Right lobe of liver (tissue), 6 donors: ENCODE measurements at regions not wholly inside any gene's neighbourhood (a gene's known extent, or its start where the extent isn't known, plus 50 kb on each side); places are given as distances from the start of the nearest gene placed in this dataset.

Experiments used
- ATAC-seq, 4 donors: fragments of 200-7000 bp; cut with Tn5 transposase; one replicate each; pipeline ENCODE4 v1.9.1; 2020; ENCODE audit warnings: mild to moderate bottlenecking in 4 of 4, moderate library complexity in 4 of 4
- DNase-seq, 3 donors: peaks; one replicate each; pipeline ENCODE4 v3.0.0-alpha.2; 2020
- H3K27ac ChIP-seq, 3 donors: fragments of 200-600 bp; one replicate each; pipeline ENCODE4 v1.8.0; 2022
- H3K27me3 ChIP-seq, 2 donors: fragments of 200-600 bp; one replicate each; pipeline ENCODE4 v1.8.0; 2022
- H3K36me3 ChIP-seq, 4 donors: fragments of 200-600 bp; sonication (generic) in 1 of 4; one replicate each; pipeline versions ENCODE4 v1.5.1 to v1.8.0; 2017 to 2022; ENCODE audit warnings: control low read depth in 1 of 4
- H3K4me1 ChIP-seq, 4 donors: fragments of 200-600 bp; sonication (generic) in 1 of 4; one replicate each; pipeline versions ENCODE4 v1.5.1 to v1.8.0; 2017 to 2022; ENCODE audit warnings: control low read depth in 1 of 4
- H3K4me3 ChIP-seq, 3 donors: fragments of 200-600 bp; one replicate each; pipeline ENCODE4 v1.8.0; 2022
- H3K9me3 ChIP-seq, 4 donors: fragments of 200-600 bp; sonication (generic) in 1 of 4; one replicate each; pipeline versions ENCODE4 v1.5.1 to v1.8.0; 2017 to 2022; ENCODE audit warnings: control low read depth in 1 of 4
- POLR2A ChIP-seq: fragments of 450-650 bp; IDR thresholded peaks from one replicate; pipeline ENCODE4 v1.6.1; 2017; ENCODE audit warnings: antibody characterized with exemption, mild to moderate bottlenecking
- WGBS: methylation state at CpG from one replicate; pipeline ENCODE4 v1.1.6; 2018; ENCODE audit warnings: low coverage, low lambda C conversion rate; ENCODE audit not compliant: insufficient coverage; ENCODE audit errors: missing lambda C conversion rate; 5-methylcytosine and 5-hydroxymethylcytosine counted together
- intact Hi-C, 2 donors: fragments of 100-400 bp; cut with DNase I; formaldehyde crosslinking; loops; one replicate each; pipeline versions ENCODE4 v1.11.2 to v1.14.1; 2022
- TF ChIP-seq, protein P1 (sequence below), 4 donors: fragments of 200-600 bp in 3 of 4; fragments of 450-650 bp in 1 of 4; IDR thresholded peaks; one replicate each; pipeline versions ENCODE4 v1.5.1 to v1.8.0; 2016 to 2022; ENCODE audit warnings: antibody characterized with exemption in 4 of 4, mild to moderate bottlenecking in 2 of 4
- donor health status: DM: no; HTN: yes; CAD: no.
- donor health status: DM: no; HTN: no; CAD: no.
- donor health status: DM: no; HTN: no; CAD: no.
- donor health status: DM: no; HTN: yes; CAD: no.
- donor health status: DM: no; HTN: yes; CAD: no.

DNA sequence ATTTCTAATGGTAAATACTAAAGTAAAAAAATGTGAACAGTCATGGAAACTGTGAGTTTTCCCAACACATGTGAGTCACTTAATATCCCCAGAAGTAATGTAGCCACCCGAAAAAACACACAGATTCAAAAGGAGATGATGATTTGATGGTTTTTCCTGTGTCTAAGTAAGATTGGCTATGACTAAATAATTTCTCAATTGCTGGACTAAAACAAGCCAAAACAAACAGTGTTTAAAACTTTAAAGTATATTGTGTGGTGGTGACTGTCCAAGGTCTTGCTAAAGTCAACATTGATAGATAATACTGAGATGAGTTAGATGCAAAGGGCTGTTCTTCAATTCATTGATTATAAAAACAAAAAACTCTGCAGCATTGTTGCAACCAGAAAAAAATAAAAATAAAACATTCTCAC, 89.6 kb upstream of the SOX5 start:
- intact Hi-C loops = no loop called here
- H3K4me3 ChIP-seq = peak overlapping the region in 2 of 3 donors; percentile 4 to 14
- TF ChIP-seq POLR2A = no peak
- TF ChIP-seq, protein P1, sequence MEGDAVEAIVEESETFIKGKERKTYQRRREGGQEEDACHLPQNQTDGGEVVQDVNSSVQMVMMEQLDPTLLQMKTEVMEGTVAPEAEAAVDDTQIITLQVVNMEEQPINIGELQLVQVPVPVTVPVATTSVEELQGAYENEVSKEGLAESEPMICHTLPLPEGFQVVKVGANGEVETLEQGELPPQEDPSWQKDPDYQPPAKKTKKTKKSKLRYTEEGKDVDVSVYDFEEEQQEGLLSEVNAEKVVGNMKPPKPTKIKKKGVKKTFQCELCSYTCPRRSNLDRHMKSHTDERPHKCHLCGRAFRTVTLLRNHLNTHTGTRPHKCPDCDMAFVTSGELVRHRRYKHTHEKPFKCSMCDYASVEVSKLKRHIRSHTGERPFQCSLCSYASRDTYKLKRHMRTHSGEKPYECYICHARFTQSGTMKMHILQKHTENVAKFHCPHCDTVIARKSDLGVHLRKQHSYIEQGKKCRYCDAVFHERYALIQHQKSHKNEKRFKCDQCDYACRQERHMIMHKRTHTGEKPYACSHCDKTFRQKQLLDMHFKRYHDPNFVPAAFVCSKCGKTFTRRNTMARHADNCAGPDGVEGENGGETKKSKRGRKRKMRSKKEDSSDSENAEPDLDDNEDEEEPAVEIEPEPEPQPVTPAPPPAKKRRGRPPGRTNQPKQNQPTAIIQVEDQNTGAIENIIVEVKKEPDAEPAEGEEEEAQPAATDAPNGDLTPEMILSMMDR (IDR thresholded peaks at IDR 0.05) = no peak
- DNase-seq (no peak), ATAC-seq (peak; percentile 65 to 80 (median 73))
- H3K9me3 ChIP-seq = no peaks in the 10 kb centered on the region
- H3K4me1 ChIP-seq = peaks cover 0 to 43% (median 15%) of the 10 kb centered on the region in 4 donors
- no peaks in the 10 kb centered on the region for H3K27me3 ChIP-seq
- no peaks in the 10 kb centered on the region for H3K36me3 ChIP-seq
- H3K27ac ChIP-seq = peak overlapping the region in 2 of 3 donors; percentile 46 to 82
- WGBS = 17% methylated on average over 1 of the region's 1 CpG

- Histone ChIP-seq H3K4me1 (peaks cover 0 to 37% (median 12%) of the 10 kb centered on the region in 4 donors), H3K27ac (peak overlapping the region; percentile 46 to 82 (median 74)), H3K27me3 (no peaks in the 10 kb centered on the region), H3K9me3 (no peaks in the 10 kb centered on the region), H3K36me3 (no peaks in the 10 kb centered on the region), H3K4me3 (peak overlapping the region; percentile 30 to 41 (median 36))
- DNase-seq = peak in 1 of 3 donors; percentile 65
- peak; percentile 76 to 90 (median 80) for ATAC-seq
- WGBS = 29% methylated on average over 5 of the region's 6 CpGs
- TF ChIP-seq POLR2A = peak; percentile 81
- TF ChIP-seq, protein P1 (IDR thresholded peaks at IDR 0.05) = no peak
- intact Hi-C loops = no loop called here
These were observed 88.9 kb upstream of the SOX5 start for GRCh38 chr12:24038211-24038997.

DNA sequence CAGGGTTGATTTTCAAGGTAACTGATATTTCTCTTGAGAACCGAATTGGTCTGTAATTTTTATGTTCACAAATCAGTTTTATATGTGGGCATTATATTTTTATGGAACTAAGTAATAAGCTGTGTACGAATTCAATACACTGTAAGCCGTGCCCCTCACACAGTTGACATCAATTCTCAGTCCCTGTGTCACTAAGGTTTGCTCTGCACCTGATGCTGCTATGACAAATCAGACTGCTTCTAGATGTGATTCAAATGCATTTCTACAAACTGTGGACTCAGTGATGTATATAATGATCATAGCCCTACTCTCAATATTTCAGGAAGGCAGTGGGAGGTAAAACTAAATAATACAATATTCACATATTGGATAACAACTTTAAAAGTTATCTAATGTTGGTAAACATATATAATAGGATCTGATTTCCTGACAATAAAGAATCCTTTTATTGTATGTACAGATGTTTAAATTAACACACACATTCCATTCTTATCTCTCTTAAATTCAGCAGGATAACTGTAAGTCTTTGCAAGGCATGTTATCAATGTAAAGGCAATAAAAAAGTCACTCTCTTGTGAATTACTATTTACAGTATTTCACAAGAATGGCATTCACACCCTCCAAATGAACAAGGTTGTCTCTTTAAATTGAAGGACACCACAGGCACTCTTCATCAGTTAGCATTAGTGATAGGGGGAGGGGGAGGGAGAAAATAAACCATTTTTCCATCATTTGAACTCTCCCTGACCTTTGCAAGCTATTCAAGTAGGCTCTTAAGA, 87.2 kb upstream of the SOX5 start:
- Histone ChIP-seq H3K36me3 (no peaks in the 10 kb centered on the region), H3K27me3 (no peaks in the 10 kb centered on the region), H3K4me3 (peak overlapping the region in 2 of 3 donors; percentile 30 to 36), H3K4me1 (peaks cover 0 to 19% (median 9%) of the 10 kb centered on the region in 4 donors), H3K27ac (peak overlapping the region in 1 of 3 donors; percentile 29), H3K9me3 (no peaks in the 10 kb centered on the region)
- intact Hi-C loops = no loop called here
- TF ChIP-seq, protein P1 (IDR thresholded peaks at IDR 0.05) = no peak
- TF ChIP-seq POLR2A = no peak
- peak in 1 of 4 donors; percentile 24 for ATAC-seq
- DNase-seq = no peak
- WGBS = 51% methylated on average over 3 of the region's 3 CpGs

DNA sequence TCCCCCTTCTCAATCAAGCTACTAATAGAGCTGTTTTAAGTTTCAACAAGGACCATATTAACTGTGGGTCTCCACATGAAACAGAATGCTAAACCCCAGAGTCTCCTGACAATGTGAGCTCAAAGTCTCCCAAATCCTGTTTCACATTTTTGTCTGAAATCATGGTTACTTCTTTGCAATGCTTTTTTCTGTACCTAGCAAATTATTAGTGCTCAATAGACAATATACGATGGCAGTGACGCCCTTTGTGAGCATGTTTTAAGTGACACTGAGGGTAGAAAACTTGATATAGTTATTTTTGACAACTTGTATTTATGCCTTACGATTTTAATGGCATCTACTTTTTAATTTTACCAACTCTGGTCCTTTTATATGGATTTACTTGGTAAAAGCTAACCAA, 85.4 kb upstream of the SOX5 start:
- no peaks in the 10 kb centered on the region for H3K9me3 ChIP-seq
- H3K36me3 ChIP-seq = no peaks in the 10 kb centered on the region
- H3K27ac ChIP-seq = no peak overlapping the region
- H3K27me3 ChIP-seq = no peaks in the 10 kb centered on the region
- WGBS = 82% methylated on average over 3 of the region's 3 CpGs
- ATAC-seq (no peak), DNase-seq (no peak)
- intact Hi-C loops = no loop called here
- no peak for TF ChIP-seq POLR2A
- TF ChIP-seq, protein P1 (IDR thresholded peaks at IDR 0.05) = no peak
- no peak overlapping the region for H3K4me3 ChIP-seq
- peaks cover 0 to 15% (median 6%) of the 10 kb centered on the region in 4 donors for H3K4me1 ChIP-seq
